ENCODE measurements at regions not wholly inside any gene's neighbourhood (a gene's known extent, or its start where the extent isn't known, plus 50 kb on each side); places are given as distances from the start of the nearest gene placed in this dataset.

DNA sequence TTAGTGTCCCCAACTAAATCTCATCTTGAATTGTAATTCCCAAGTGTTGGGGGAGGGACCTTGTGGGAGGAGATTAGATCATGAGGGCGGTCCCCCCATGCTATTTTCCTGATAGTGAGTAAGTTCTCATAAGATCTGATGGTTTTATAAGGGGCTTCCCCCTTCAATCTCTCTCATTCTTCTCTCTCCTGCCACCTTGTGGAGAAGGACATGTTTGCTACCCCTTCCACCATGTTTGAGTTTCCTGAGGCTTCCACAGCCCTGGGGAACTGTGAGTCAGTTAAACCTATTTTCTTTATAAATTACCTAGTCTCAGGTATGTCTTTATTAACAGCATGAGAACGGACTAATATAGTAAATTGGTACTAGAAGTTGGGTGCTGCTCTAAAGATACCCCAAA is 365.6 kb downstream of the ANKRD7 start:
- Histone ChIP-seq H3K36me3 (replicated peaks; ENCODE audit: low read depth, low read length) (peaks cover 3% of the 10 kb centered on the region), H4K20me1 (ENCODE audit: insufficient read depth, low read length) (no peaks in the 10 kb centered on the region), H3K4me1 (ENCODE audit: low read length) (peaks cover 2% of the 10 kb centered on the region; the same call in 1 of the 2 replicates), H3K27me3 (ENCODE audit: low read depth, low read length) (no peaks in the 10 kb centered on the region), H3K27ac (ENCODE audit: low read length) (no peak overlapping the region), H3K9me3 (ENCODE audit: insufficient read depth, low read length) (no peaks in the 10 kb centered on the region), H3K79me2 (ENCODE audit: low read length) (no peaks in the 10 kb centered on the region), H2AFZ (ENCODE audit: low read depth, low read length) (no peak overlapping the region), H3K4me2 (ENCODE audit: low read length) (no peak overlapping the region), H3K4me3 (ENCODE audit: low read length) (no peak overlapping the region), H3K9ac (ENCODE audit: low read length) (no peak overlapping the region)
- TF ChIP-seq, protein P1, sequence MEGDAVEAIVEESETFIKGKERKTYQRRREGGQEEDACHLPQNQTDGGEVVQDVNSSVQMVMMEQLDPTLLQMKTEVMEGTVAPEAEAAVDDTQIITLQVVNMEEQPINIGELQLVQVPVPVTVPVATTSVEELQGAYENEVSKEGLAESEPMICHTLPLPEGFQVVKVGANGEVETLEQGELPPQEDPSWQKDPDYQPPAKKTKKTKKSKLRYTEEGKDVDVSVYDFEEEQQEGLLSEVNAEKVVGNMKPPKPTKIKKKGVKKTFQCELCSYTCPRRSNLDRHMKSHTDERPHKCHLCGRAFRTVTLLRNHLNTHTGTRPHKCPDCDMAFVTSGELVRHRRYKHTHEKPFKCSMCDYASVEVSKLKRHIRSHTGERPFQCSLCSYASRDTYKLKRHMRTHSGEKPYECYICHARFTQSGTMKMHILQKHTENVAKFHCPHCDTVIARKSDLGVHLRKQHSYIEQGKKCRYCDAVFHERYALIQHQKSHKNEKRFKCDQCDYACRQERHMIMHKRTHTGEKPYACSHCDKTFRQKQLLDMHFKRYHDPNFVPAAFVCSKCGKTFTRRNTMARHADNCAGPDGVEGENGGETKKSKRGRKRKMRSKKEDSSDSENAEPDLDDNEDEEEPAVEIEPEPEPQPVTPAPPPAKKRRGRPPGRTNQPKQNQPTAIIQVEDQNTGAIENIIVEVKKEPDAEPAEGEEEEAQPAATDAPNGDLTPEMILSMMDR (IDR thresholded peaks at IDR 0.05; ENCODE audit: low read depth, low read length): peak; percentile 53
- no peak for TF ChIP-seq EZH2phosphoT487 (IDR thresholded peaks at IDR 0.05; ENCODE audit: low read depth)

DNA sequence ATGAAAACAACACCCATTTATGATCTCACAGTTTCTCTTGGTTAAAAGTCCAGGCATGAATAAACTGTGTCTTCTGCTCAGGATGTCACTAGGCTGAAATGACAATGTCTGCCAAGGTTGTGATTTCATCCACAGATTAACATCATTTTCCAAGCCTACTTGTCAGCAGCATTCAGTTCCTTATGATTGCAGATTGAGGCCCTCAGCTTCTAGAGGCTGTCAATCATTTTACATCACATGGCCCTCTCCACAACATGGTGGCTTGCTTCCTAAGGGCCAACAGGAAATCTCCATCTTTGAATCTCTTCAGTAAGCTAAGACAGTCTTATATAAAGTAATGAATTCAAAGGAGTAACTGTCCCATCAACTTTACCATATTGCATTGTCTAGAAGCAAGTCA is 377.6 kb downstream of the ANKRD7 start:
- no peaks in the 10 kb centered on the region for H3K27me3 ChIP-seq (ENCODE audit: low read depth, low read length)
- H3K27ac ChIP-seq (ENCODE audit: low read length): no peak overlapping the region
- H3K9me3 ChIP-seq (ENCODE audit: insufficient read depth, low read length): no peaks in the 10 kb centered on the region; the same call in 1 of the 2 replicates
- H2AFZ ChIP-seq (ENCODE audit: low read depth, low read length): no peak overlapping the region
- no peak for TF ChIP-seq EZH2phosphoT487 (IDR thresholded peaks at IDR 0.05; ENCODE audit: low read depth)
- TF ChIP-seq, protein P1 (IDR thresholded peaks at IDR 0.05; ENCODE audit: low read depth, low read length): no peak
- no peak overlapping the region for H3K4me2 ChIP-seq (ENCODE audit: low read length)
- H3K9ac ChIP-seq (ENCODE audit: low read length): no peak overlapping the region
- no peaks in the 10 kb centered on the region for H4K20me1 ChIP-seq (ENCODE audit: insufficient read depth, low read length)
- H3K36me3 ChIP-seq (replicated peaks; ENCODE audit: low read depth, low read length): no peaks in the 10 kb centered on the region
- no peaks in the 10 kb centered on the region for H3K79me2 ChIP-seq (ENCODE audit: low read length)
- no peak overlapping the region for H3K4me3 ChIP-seq (ENCODE audit: low read length)
- H3K4me1 ChIP-seq (ENCODE audit: low read length): no peaks in the 10 kb centered on the region

DNA sequence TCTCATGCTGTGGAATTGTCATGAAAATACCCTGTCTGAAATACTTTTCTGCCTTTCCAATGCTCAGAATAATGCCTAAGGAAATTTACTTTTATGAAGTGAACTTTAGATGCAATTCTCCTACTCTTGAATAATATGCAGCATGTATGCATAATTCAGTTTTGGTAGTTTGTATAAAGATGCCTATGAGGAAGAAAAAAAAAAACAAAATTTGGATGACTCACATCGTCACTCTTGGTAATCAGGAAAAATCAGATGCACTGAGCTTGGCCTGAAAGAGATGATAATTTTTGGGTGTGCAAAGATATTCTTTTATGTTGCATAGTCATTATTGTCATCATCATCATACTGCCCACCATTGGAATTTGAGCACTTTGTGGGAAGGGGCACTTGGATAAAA is 382.1 kb downstream of the ANKRD7 start:
- no peak overlapping the region for H3K27ac ChIP-seq (ENCODE audit: low read length)
- H2AFZ ChIP-seq (ENCODE audit: low read depth, low read length): no peak overlapping the region
- no peaks in the 10 kb centered on the region for H3K27me3 ChIP-seq (ENCODE audit: low read depth, low read length)
- no peaks in the 10 kb centered on the region for H3K9me3 ChIP-seq (ENCODE audit: insufficient read depth, low read length)
- no peaks in the 10 kb centered on the region for H3K36me3 ChIP-seq (replicated peaks; ENCODE audit: low read depth, low read length)
- TF ChIP-seq EZH2phosphoT487 (IDR thresholded peaks at IDR 0.05; ENCODE audit: low read depth): no peak
- TF ChIP-seq, protein P1 (IDR thresholded peaks at IDR 0.05; ENCODE audit: low read depth, low read length): no peak
- no peak overlapping the region for H3K4me3 ChIP-seq (ENCODE audit: low read length)
- H3K79me2 ChIP-seq (ENCODE audit: low read length): no peaks in the 10 kb centered on the region
- no peaks in the 10 kb centered on the region for H3K4me1 ChIP-seq (ENCODE audit: low read length)
- H3K4me2 ChIP-seq (ENCODE audit: low read length): no peak overlapping the region
- H3K9ac ChIP-seq (ENCODE audit: low read length): no peak overlapping the region
- no peaks in the 10 kb centered on the region for H4K20me1 ChIP-seq (ENCODE audit: insufficient read depth, low read length)

DNA sequence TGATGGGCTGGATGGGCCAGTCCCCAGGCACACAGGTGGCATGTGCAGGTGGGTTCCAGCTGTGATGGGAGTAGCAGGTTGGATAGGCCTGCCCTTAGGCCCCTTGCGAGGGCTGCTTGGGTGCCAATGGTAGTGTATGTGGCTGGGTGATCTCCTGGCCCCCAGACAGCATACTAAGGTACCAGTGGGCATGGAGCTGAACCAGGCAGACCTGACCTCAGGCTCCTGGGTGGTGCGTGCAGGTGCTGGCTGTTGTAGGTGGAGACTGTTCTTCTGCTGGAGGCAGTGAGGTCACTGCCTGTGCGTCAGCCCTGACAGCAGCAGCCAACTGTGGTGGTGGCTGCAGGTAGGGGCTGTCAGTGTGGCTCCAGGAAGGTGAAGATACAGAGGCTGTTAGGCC is 384.7 kb downstream of the ANKRD7 start:
- no peaks in the 10 kb centered on the region for H3K4me1 ChIP-seq (ENCODE audit: low read length)
- H3K4me2 ChIP-seq (ENCODE audit: low read length): no peak overlapping the region
- H3K9me3 ChIP-seq (ENCODE audit: insufficient read depth, low read length): no peaks in the 10 kb centered on the region
- no peak overlapping the region for H2AFZ ChIP-seq (ENCODE audit: low read depth, low read length)
- H3K4me3 ChIP-seq (ENCODE audit: low read length): no peak overlapping the region
- H4K20me1 ChIP-seq (ENCODE audit: insufficient read depth, low read length): no peaks in the 10 kb centered on the region
- TF ChIP-seq, protein P1 (IDR thresholded peaks at IDR 0.05; ENCODE audit: low read depth, low read length): no peak
- TF ChIP-seq EZH2phosphoT487 (IDR thresholded peaks at IDR 0.05; ENCODE audit: low read depth): no peak
- H3K36me3 ChIP-seq (replicated peaks; ENCODE audit: low read depth, low read length): no peaks in the 10 kb centered on the region
- H3K79me2 ChIP-seq (ENCODE audit: low read length): no peaks in the 10 kb centered on the region
- no peaks in the 10 kb centered on the region for H3K27me3 ChIP-seq (ENCODE audit: low read depth, low read length)
- H3K27ac ChIP-seq (ENCODE audit: low read length): no peak overlapping the region
- no peak overlapping the region for H3K9ac ChIP-seq (ENCODE audit: low read length)

Data from OCI-LY3 (cell line).